ENCODE measurements at regions not wholly inside any gene's neighbourhood (a gene's known extent, or its start where the extent isn't known, plus 50 kb on each side); places are given as distances from the start of the nearest gene placed in this dataset.

GRCh38 chr2:138414014-138414413, 87.6 kb upstream of the SPOPL start:
- TF ChIP-seq EZH2 (IDR thresholded peaks at IDR 0.05; ENCODE audit: insufficient read depth, low read length) (no peak), CTCF (IDR thresholded peaks at IDR 0.05; ENCODE audit: insufficient read depth, low read depth, low read length) (no peak)
